Hematopoietic multipotent progenitor cell treated with erythropoietin and hydrocortisone succinate and interleukin-3 and kit ligand, for 15 days (in vitro differentiated cells): ENCODE measurements at regions not wholly inside any gene's neighbourhood (a gene's known extent, or its start where the extent isn't known, plus 50 kb on each side); places are given as distances from the start of the nearest gene placed in this dataset.

ENCODE experiments used
- DNase-seq: peaks from one replicate; pipeline ENCODE4 v3.0.0-alpha.2; 2015; ENCODE audit warnings: low spot score

GRCh38 chr2:221353201-221353600, 218.9 kb downstream of the EPHA4 start:
- no peak for DNase-seq

- no peak for DNase-seq
Observed at GRCh38 chr2:221360312-221360711, 211.8 kb downstream of the EPHA4 start.

DNA sequence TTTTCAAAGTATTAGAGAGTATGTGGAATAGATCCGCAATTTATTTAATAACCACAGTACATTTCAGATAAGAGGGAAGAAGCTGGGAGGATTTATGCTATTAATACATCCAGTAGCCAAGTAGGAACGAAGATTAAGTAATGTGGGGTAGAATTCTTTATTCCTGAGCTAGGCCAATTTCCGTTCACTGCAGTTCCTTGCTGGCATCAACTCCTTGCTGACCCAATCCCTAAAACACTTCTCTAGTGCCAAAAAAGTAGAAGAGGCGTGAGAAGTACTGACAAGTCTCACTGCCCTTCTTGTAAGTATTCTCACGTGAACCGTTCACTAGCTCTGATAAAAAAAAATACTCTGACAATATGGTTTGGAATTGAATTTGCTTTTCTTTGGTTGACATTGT, 211.4 kb downstream of the EPHA4 start:
- no peak for DNase-seq

- no peak for DNase-seq
Observed at GRCh38 chr2:221361633-221362032, 210.5 kb downstream of the EPHA4 start.

DNA sequence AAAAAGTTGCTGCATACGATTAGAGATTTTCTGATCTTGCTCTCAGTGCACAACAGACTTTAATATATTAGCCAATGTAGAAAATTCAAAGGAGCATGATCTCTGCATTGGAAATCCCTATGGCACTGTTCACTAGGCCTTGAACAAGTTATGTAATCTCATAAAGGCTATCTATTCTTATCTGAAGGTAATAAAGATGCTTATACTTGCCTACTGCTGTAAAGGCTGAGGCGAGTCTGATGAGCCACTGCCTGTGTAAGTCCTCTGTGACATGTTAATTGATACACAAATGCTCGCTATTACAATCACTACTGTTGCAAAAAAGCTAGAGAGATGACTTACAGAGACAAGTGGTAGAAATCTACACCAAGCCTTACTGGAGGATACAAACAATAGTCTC, 207.4 kb downstream of the EPHA4 start:
- DNase-seq: no peak
